ENCODE measurements at regions not wholly inside any gene's neighbourhood (a gene's known extent, or its start where the extent isn't known, plus 50 kb on each side); places are given as distances from the start of the nearest gene placed in this dataset.

DNA sequence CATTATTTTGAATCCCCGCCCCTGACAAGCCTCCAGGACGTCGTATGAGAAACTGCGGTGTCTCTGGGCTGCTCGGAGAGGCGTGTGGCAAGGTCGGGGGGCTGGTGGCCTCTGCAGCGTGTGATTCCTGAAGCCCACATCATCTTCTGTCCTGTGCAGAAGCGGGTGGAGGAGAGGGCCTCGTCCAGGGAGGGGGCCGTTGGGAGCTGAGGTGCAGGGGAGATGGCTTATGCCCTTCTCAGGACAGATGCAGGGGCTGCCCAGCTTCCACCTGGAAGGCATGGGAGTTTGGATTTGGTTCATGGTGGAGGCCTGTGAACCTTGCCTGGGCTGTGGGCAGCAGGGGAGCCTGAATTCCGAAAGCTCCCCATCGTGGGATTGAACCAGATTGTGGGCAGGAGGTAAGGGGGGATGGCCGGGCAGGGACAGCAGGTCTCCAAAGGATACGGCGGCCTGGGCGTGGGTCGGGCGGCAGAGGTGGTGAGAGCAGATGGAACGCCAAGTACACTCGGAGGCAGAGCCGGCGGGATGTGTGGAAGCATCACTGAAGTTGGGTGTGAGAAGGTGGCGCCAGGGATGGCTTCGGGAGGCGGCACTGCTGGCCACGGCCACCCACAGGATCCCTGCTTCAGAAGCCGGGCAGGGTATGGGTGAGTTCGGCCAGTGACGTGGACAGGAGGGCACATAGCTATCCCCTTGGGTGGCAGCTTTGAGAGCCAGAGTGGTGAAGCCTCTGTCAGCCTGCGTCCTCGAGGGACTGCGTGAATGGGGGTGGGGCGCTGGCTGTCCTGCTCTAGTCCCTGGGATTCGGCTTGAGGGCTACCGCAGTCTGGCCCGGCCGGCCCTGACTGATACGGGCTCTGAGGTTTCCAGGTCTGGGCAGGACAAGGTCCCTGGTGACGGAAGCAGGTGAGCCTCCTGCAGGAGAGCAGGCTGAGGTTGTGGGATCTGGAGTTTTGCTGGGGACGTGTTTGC, 76.3 kb upstream of the ADRA2C start:
- H3K36me3 ChIP-seq (replicated peaks in 1 of 2; ENCODE audit: insufficient read depth in 1 of 2, low read depth in 2 of 2): no peaks in the 10 kb centered on the region
- intact Hi-C loops (cut with DNase I): no loop called here
- 68 to 74% methylated on average over 33 to 40 of the region's 41 CpGs for WGBS, 2 donors
- H3K9me3 ChIP-seq: no peaks in the 10 kb centered on the region
- H3K4me3 ChIP-seq: no peak overlapping the region
- TF ChIP-seq, protein P1, sequence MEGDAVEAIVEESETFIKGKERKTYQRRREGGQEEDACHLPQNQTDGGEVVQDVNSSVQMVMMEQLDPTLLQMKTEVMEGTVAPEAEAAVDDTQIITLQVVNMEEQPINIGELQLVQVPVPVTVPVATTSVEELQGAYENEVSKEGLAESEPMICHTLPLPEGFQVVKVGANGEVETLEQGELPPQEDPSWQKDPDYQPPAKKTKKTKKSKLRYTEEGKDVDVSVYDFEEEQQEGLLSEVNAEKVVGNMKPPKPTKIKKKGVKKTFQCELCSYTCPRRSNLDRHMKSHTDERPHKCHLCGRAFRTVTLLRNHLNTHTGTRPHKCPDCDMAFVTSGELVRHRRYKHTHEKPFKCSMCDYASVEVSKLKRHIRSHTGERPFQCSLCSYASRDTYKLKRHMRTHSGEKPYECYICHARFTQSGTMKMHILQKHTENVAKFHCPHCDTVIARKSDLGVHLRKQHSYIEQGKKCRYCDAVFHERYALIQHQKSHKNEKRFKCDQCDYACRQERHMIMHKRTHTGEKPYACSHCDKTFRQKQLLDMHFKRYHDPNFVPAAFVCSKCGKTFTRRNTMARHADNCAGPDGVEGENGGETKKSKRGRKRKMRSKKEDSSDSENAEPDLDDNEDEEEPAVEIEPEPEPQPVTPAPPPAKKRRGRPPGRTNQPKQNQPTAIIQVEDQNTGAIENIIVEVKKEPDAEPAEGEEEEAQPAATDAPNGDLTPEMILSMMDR (IDR thresholded peaks at IDR 0.05): no peak
- TF ChIP-seq POLR2A (IDR thresholded peaks at IDR 0.05): no peak
- peak in 1 of 4 donors; percentile 8 for DNase-seq
- H3K4me1 ChIP-seq: no peaks in the 10 kb centered on the region
- no peak for ATAC-seq
- H3K27ac ChIP-seq: no peak overlapping the region
- H3K27me3 ChIP-seq: no peaks in the 10 kb centered on the region

- ATAC-seq (no peak), DNase-seq (no peak)
- Histone ChIP-seq H3K4me3 (no peak overlapping the region), H3K27me3 (no peaks in the 10 kb centered on the region), H3K9me3 (no peaks in the 10 kb centered on the region), H3K4me1 (no peaks in the 10 kb centered on the region), H3K27ac (no peak overlapping the region), H3K36me3 (replicated peaks in 1 of 2; ENCODE audit: insufficient read depth in 1 of 2, low read depth in 2 of 2) (no peaks in the 10 kb centered on the region)
- intact Hi-C loops (cut with DNase I): no loop called here
- WGBS, 2 donors: 76 to 81% methylated on average over 18 to 21 of the region's 21 CpGs
- TF ChIP-seq, protein P1 (IDR thresholded peaks at IDR 0.05): no peak
- no peak for TF ChIP-seq POLR2A (IDR thresholded peaks at IDR 0.05)
These were observed 77.2 kb upstream of the ADRA2C start for GRCh38 chr4:3689006-3689405.

DNA sequence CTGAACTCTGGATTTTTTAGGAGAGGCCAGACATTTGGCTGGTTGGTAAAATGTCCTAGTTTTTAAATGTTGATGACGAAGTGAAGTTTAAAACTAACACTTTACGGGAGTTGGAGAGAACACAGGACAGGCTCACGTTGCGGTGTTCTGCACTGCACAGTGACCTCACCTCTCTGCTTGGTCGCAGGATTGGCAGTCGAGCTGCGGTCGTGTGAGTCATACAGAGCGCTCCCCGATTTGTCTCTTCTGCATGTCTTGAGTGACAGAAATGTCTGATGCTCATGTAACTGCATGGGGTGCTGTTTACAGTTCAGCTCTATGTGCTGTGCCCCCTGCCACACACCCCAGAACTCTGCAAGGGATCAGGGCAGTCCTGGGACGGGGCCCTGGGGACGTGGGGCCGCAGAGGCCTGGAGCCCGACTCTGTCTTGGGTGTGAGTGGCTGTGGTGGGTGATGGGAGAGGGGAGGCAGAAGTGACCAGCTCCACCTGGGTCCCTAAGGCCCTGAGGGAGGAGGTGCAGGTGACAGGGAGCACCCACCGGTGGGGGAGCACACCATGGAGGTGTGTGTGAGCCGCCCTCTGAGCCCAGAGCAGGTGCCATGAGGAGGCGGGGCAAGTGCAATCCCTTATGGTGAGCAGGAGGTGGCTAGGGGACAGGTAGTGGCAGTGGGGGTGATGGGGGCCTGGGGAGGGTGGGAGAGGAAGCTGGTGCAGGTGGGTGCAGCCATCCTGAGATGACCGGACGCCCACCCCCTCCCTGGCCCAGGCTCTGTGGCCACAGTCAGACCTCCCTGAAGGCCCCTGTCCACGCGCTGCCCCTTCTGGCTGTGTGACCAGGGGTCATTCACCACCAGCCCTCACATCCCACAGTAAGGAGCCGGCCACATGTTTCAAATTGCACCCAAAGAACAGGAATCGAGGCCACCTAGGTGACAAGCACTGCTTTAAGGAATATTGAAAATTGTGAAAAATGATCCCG, 77.9 kb upstream of the ADRA2C start:
- peak in 1 of 4 donors; percentile 5 for DNase-seq
- 78 to 81% methylated on average over 12 to 24 of the region's 24 CpGs for WGBS, 2 donors
- TF ChIP-seq, protein P1 (IDR thresholded peaks at IDR 0.05): no peak
- TF ChIP-seq POLR2A (IDR thresholded peaks at IDR 0.05): no peak

GRCh38 chr4:3687538-3687937, 78.6 kb upstream of the ADRA2C start:
- DNase-seq: no peak
- TF ChIP-seq, protein P1 (IDR thresholded peaks at IDR 0.05): no peak
- TF ChIP-seq POLR2A (IDR thresholded peaks at IDR 0.05): no peak
- Histone ChIP-seq H3K9me3 (no peaks in the 10 kb centered on the region), H3K4me1 (no peaks in the 10 kb centered on the region), H3K27ac (no peak overlapping the region), H3K4me3 (no peak overlapping the region), H3K27me3 (no peaks in the 10 kb centered on the region), H3K36me3 (replicated peaks in 1 of 2; ENCODE audit: insufficient read depth in 1 of 2, low read depth in 2 of 2) (no peaks in the 10 kb centered on the region)
- intact Hi-C loops (cut with DNase I): no loop called here
- WGBS, 2 donors: 86 to 87% methylated on average over 9 to 13 of the region's 13 CpGs
- ATAC-seq: no peak

More for the DNA sequence above, 77.9 kb upstream of the ADRA2C start:
- ATAC-seq: no peak
- Histone ChIP-seq H3K9me3 (no peaks in the 10 kb centered on the region), H3K4me1 (no peaks in the 10 kb centered on the region), H3K27me3 (no peaks in the 10 kb centered on the region), H3K27ac (no peak overlapping the region), H3K4me3 (no peak overlapping the region), H3K36me3 (replicated peaks in 1 of 2; ENCODE audit: insufficient read depth in 1 of 2, low read depth in 2 of 2) (no peaks in the 10 kb centered on the region)
- intact Hi-C loops (cut with DNase I): no loop called here

Measured in body of pancreas (tissue), 4 donors.